ENCODE measurements at regions not wholly inside any gene's neighbourhood (a gene's known extent, or its start where the extent isn't known, plus 50 kb on each side); places are given as distances from the start of the nearest gene placed in this dataset.

- no peaks in the 10 kb centered on the region for H3K9me3 ChIP-seq
- no peak overlapping the region for H3K27ac ChIP-seq
- intact Hi-C loops (cut with DNase I): no loop called here
- no peak for TF ChIP-seq CTCF (IDR thresholded peaks at IDR 0.05)
- H3K4me1 ChIP-seq: no peaks in the 10 kb centered on the region
- no peak overlapping the region for H3K4me3 ChIP-seq
- DNase-seq: peak; percentile 26
- no peak for ATAC-seq
- peaks cover 5% of the 10 kb centered on the region for H3K27me3 ChIP-seq
- no peaks in the 10 kb centered on the region for H3K36me3 ChIP-seq
Measured at GRCh38 chr5:1939256-1939655, 56.5 kb upstream of the IRX4 start.

GRCh38 chr5:1938310-1939000, 55.7 kb upstream of the IRX4 start:
- Histone ChIP-seq H3K27ac (no peak overlapping the region), H3K36me3 (no peaks in the 10 kb centered on the region), H3K4me3 (no peak overlapping the region), H3K4me1 (no peaks in the 10 kb centered on the region), H3K27me3 (peaks cover 9% of the 10 kb centered on the region), H3K9me3 (no peaks in the 10 kb centered on the region)
- intact Hi-C loops (cut with DNase I): no loop called here
- DNase-seq (peak; percentile 32), ATAC-seq (no peak)
- TF ChIP-seq CTCF (IDR thresholded peaks at IDR 0.05): no peak

- no peak for ATAC-seq
- TF ChIP-seq CTCF (IDR thresholded peaks at IDR 0.05): no peak
- intact Hi-C loops (cut with DNase I): no loop called here
Measured at GRCh38 chr5:1937590-1937989, 54.9 kb upstream of the IRX4 start.

GRCh38 chr5:1936901-1937300, 54.2 kb upstream of the IRX4 start:
- intact Hi-C loops (cut with DNase I): no loop called here
- H3K9me3 ChIP-seq: no peaks in the 10 kb centered on the region
- no peaks in the 10 kb centered on the region for H3K4me1 ChIP-seq
- H3K27ac ChIP-seq: no peak overlapping the region
- H3K27me3 ChIP-seq: peaks cover 19% of the 10 kb centered on the region
- ATAC-seq: no peak
- DNase-seq: peak; percentile 2
- no peak for TF ChIP-seq CTCF (IDR thresholded peaks at IDR 0.05)
- no peaks in the 10 kb centered on the region for H3K36me3 ChIP-seq
- no peak overlapping the region for H3K4me3 ChIP-seq

More at GRCh38 chr5:1937590-1937989, 54.9 kb upstream of the IRX4 start:
- no peaks in the 10 kb centered on the region for H3K4me1 ChIP-seq
- DNase-seq: peak; percentile 41
- H3K27me3 ChIP-seq: peaks cover 12% of the 10 kb centered on the region
- no peaks in the 10 kb centered on the region for H3K36me3 ChIP-seq
- H3K27ac ChIP-seq: no peak overlapping the region
- no peaks in the 10 kb centered on the region for H3K9me3 ChIP-seq
- no peak overlapping the region for H3K4me3 ChIP-seq

- H3K27me3 ChIP-seq: peaks cover 24% of the 10 kb centered on the region
- H3K27ac ChIP-seq: no peak overlapping the region
- TF ChIP-seq CTCF (IDR thresholded peaks at IDR 0.05): no peak
- H3K4me1 ChIP-seq: no peaks in the 10 kb centered on the region
- no peaks in the 10 kb centered on the region for H3K36me3 ChIP-seq
- DNase-seq (peak; percentile 15), ATAC-seq (no peak)
- H3K4me3 ChIP-seq: no peak overlapping the region
- intact Hi-C loops (cut with DNase I): no loop called here
- H3K9me3 ChIP-seq: no peaks in the 10 kb centered on the region
Measured at GRCh38 chr5:1936413-1936812, 53.7 kb upstream of the IRX4 start.

Measured in upper lobe of right lung (tissue), 1 donor.